GM21723 (cell line): ENCODE measurements at regions not wholly inside any gene's neighbourhood (a gene's known extent, or its start where the extent isn't known, plus 50 kb on each side); places are given as distances from the start of the nearest gene placed in this dataset.
"Not testable (repeated sequence)": the region's sequence is repeated elsewhere in the genome, so short reads cannot be mapped to it uniquely, and the experiment has no call there.

Experiments used
- ATAC-seq: cut with Tn5 transposase; IDR thresholded peaks from one replicate; pipeline ENCODE4 v1.9.1; 2021; ENCODE audit warnings: mild to moderate bottlenecking, moderate library complexity; ENCODE audit not compliant: unreplicated experiment

- ATAC-seq = no peak
Observed at GRCh38 chr10:8173243-8173865, 118.9 kb downstream of the GATA3 start.

- no peak for ATAC-seq
Observed at GRCh38 chr10:8173866-8174243, 119.4 kb downstream of the GATA3 start.

- ATAC-seq = no peak
Observed at GRCh38 chr10:8174762-8175161, 120.3 kb downstream of the GATA3 start.

- not testable (repeated sequence) for ATAC-seq
Observed at GRCh38 chr10:8177526-8177925, 123.0 kb downstream of the GATA3 start.

- not testable (repeated sequence) for ATAC-seq
Observed at GRCh38 chr10:8179773-8180172, 125.3 kb downstream of the GATA3 start.

- no peak for ATAC-seq
Observed at GRCh38 chr10:8180360-8181109, 126.0 kb downstream of the GATA3 start.

- ATAC-seq = no peak
Observed at GRCh38 chr10:8181496-8182157, 127.1 kb downstream of the GATA3 start.

- no peak for ATAC-seq
Observed at GRCh38 chr10:8182806-8183205, 128.3 kb downstream of the GATA3 start.

GRCh38 chr10:8183241-8183704 is 128.8 kb downstream of the GATA3 start:
- no peak for ATAC-seq

- ATAC-seq = no peak
Observed at GRCh38 chr10:8187171-8187666, 132.7 kb downstream of the GATA3 start.

- no peak for ATAC-seq
Observed at GRCh38 chr10:8189458-8189857, 135.0 kb downstream of the GATA3 start.

- ATAC-seq = no peak
Observed at GRCh38 chr10:8192301-8192700, 137.8 kb downstream of the GATA3 start.

GRCh38 chr10:8193546-8193945 is 139.1 kb downstream of the GATA3 start:
- no peak for ATAC-seq

GRCh38 chr10:8194050-8194449 is 139.6 kb downstream of the GATA3 start:
- no peak for ATAC-seq

GRCh38 chr10:8206882-8207281 is 152.4 kb downstream of the GATA3 start:
- no peak for ATAC-seq

- no peak for ATAC-seq
Observed at GRCh38 chr10:8211631-8212030, 157.1 kb downstream of the GATA3 start.

GRCh38 chr10:8213735-8214134 is 159.2 kb downstream of the GATA3 start:
- no peak for ATAC-seq

- no peak for ATAC-seq
Observed at GRCh38 chr10:8214587-8214986, 160.1 kb downstream of the GATA3 start.

GRCh38 chr10:8216893-8217292 is 162.4 kb downstream of the GATA3 start:
- no peak for ATAC-seq

GRCh38 chr10:8221451-8221850 is 167.0 kb downstream of the GATA3 start:
- ATAC-seq = no peak

- no peak for ATAC-seq
Observed at GRCh38 chr10:8224591-8224990, 170.1 kb downstream of the GATA3 start.

GRCh38 chr10:8225187-8225586 is 170.7 kb downstream of the GATA3 start:
- no peak for ATAC-seq
